ENCODE measurements at regions not wholly inside any gene's neighbourhood (a gene's known extent, or its start where the extent isn't known, plus 50 kb on each side); places are given as distances from the start of the nearest gene placed in this dataset.

DNA sequence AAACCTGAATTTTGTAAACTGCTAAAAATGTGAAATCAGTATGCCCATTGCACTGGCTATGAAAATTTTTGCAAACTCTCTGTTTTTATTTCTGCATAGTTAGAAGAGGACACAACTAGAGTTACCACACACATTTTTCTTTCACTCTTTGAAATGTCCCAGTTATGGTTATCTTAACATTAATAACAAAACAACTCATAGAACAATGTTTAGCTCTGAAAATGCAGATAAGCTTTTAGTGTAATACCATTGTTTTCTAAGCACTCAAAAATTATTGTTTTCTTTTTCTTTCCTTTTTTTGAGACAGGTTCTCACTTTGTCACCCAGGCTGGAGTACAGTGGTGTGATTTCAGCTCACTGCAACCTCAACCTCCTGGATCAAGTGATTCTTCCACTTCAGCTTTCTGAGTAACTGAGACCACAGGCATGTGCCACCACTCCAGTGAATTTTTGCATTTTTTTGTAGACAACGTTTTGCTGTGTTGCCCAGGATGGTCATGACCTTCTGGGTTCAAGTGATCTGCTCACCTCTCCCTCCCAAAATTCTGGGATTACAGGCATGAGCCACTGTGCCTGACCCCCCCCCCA lies 1204.5 kb upstream of the ZEB2 start:
- Histone ChIP-seq H3K36me3 (ENCODE audit: control insufficient read depth, insufficient read depth, low read length) (no peaks in the 10 kb centered on the region), H3K4me1 (ENCODE audit: control insufficient read depth, insufficient read depth, low read length) (no peaks in the 10 kb centered on the region), H3K27ac (ENCODE audit: low read depth, low read length) (no peak overlapping the region), H3K27me3 (ENCODE audit: control insufficient read depth, insufficient read depth, low read length) (no peaks in the 10 kb centered on the region), H3K9ac (ENCODE audit: low read length) (no peak overlapping the region), H3K9me3 (ENCODE audit: control insufficient read depth, insufficient read depth, low read depth, low read length) (0 out of 2 replicates have a peak, but pooled peaks cover 2% of the 10 kb centered on the region), H3K4me3 (ENCODE audit: low read depth, low read length) (no peak overlapping the region)

DNA sequence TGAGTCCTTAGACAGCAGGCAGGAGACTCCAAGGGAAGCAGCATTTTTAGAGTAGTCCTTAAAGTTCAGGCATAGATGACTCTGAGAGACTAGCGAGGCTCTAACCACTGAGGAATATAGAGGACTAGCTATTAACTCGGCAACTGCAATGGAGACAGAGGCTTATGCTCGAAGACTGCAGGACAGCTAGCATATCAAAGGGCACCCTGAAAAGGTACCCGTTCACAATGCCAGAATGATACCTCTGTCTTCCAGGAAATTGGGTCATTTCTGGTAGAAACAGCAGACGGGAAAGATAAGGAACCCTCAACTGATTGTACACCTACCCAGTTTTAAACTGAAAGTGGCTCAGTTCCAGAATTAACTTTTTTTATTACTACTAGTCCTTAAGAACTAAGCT lies 1204.0 kb upstream of the ZEB2 start:
- no peaks in the 10 kb centered on the region for H3K36me3 ChIP-seq (ENCODE audit: control insufficient read depth, insufficient read depth, low read length)
- no peak overlapping the region for H3K4me3 ChIP-seq (ENCODE audit: low read depth, low read length)
- H3K9ac ChIP-seq (ENCODE audit: low read length), result no peak overlapping the region
- no peak overlapping the region for H3K27ac ChIP-seq (ENCODE audit: low read depth, low read length)
- 0 out of 2 replicates have a peak, but pooled peaks cover 2% of the 10 kb centered on the region for H3K9me3 ChIP-seq (ENCODE audit: control insufficient read depth, insufficient read depth, low read depth, low read length)
- no peaks in the 10 kb centered on the region for H3K27me3 ChIP-seq (ENCODE audit: control insufficient read depth, insufficient read depth, low read length)
- no peaks in the 10 kb centered on the region for H3K4me1 ChIP-seq (ENCODE audit: control insufficient read depth, insufficient read depth, low read length)

DNA sequence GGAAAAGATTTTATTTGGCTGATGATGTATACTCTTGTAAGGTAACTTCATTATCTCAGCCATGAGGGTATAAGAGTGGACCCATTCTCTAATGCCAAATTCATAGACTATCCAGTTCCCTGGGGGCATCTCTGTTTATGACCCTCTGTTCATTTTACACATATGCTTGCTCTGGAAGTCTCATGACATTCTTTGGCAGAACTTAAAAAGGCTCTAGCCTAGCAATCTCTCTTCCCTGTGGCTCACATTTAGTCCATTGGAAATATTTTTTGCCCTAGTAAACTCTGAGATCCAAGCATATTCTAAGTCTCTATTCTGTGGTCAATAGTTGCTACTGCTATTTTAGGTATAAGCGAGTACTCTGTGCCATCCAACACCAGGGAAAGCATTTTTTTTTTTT lies 1201.8 kb upstream of the ZEB2 start:
- Histone ChIP-seq H3K9ac (ENCODE audit: low read length) (no peak overlapping the region), H3K4me3 (ENCODE audit: low read depth, low read length) (no peak overlapping the region), H3K27me3 (ENCODE audit: control insufficient read depth, insufficient read depth, low read length) (no peaks in the 10 kb centered on the region), H3K27ac (ENCODE audit: low read depth, low read length) (no peak overlapping the region), H3K9me3 (ENCODE audit: control insufficient read depth, insufficient read depth, low read depth, low read length) (0 out of 2 replicates have a peak, but pooled peaks cover 2% of the 10 kb centered on the region), H3K4me1 (ENCODE audit: control insufficient read depth, insufficient read depth, low read length) (no peaks in the 10 kb centered on the region), H3K36me3 (ENCODE audit: control insufficient read depth, insufficient read depth, low read length) (no peaks in the 10 kb centered on the region)

GRCh38 chr2:145715601-145716000 lies 1195.7 kb upstream of the ZEB2 start:
- Histone ChIP-seq H3K27me3 (ENCODE audit: control insufficient read depth, insufficient read depth, low read length) (no peaks in the 10 kb centered on the region), H3K4me3 (ENCODE audit: low read depth, low read length) (no peak overlapping the region), H3K27ac (ENCODE audit: low read depth, low read length) (no peak overlapping the region), H3K9ac (ENCODE audit: low read length) (no peak overlapping the region), H3K36me3 (ENCODE audit: control insufficient read depth, insufficient read depth, low read length) (no peaks in the 10 kb centered on the region), H3K4me1 (ENCODE audit: control insufficient read depth, insufficient read depth, low read length) (no peaks in the 10 kb centered on the region), H3K9me3 (ENCODE audit: control insufficient read depth, insufficient read depth, low read depth, low read length) (0 out of 2 replicates have a peak, but pooled peaks cover 5% of the 10 kb centered on the region)

DNA sequence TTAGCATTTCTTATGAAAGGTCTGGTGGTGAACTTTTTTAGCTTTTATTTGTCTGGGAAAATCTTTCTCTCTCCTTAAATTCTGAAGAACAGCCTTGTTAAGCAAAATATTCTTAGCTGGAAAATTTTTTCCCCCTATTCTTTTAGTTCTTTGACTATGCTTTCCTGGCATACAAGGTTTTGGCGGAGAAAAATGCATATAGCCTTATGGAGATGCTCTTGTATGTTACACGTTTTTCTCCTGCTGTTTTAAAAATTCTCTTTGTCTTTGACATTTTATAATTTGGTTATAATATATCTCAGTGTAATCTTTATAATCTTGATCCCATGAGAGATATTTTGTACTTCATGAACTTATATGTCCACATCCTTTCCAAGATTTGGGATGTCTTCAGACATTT lies 1190.4 kb upstream of the ZEB2 start:
- H3K36me3 ChIP-seq (ENCODE audit: control insufficient read depth, insufficient read depth, low read length), result no peaks in the 10 kb centered on the region
- no peak overlapping the region for H3K4me3 ChIP-seq (ENCODE audit: low read depth, low read length)
- 0 out of 2 replicates have a peak, but pooled peaks cover 4% of the 10 kb centered on the region for H3K9me3 ChIP-seq (ENCODE audit: control insufficient read depth, insufficient read depth, low read depth, low read length)
- no peak overlapping the region for H3K27ac ChIP-seq (ENCODE audit: low read depth, low read length)
- H3K9ac ChIP-seq (ENCODE audit: low read length), result no peak overlapping the region
- H3K27me3 ChIP-seq (ENCODE audit: control insufficient read depth, insufficient read depth, low read length), result no peaks in the 10 kb centered on the region
- no peaks in the 10 kb centered on the region for H3K4me1 ChIP-seq (ENCODE audit: control insufficient read depth, insufficient read depth, low read length)

DNA sequence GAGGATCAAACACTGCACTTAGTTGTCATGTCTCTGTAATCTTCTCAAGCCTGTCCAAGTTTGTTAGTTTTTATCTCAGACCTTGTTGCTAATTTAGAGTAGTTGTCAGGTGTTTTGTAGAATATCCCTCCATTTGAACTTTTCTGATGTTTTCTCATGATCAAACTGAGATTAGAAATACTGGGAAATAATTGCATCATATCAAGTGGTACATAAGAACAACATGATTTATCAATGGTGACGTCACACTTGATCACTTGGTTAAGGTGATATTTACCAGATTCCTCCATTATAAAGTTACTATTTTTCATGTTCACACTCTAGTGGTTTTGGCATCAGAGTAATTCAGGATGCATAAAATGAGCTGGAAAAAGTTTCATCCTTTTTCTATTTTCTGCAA lies 1182.4 kb upstream of the ZEB2 start:
- no peaks in the 10 kb centered on the region for H3K36me3 ChIP-seq (ENCODE audit: control insufficient read depth, insufficient read depth, low read length)
- H3K4me1 ChIP-seq (ENCODE audit: control insufficient read depth, insufficient read depth, low read length), result no peaks in the 10 kb centered on the region
- no peaks in the 10 kb centered on the region for H3K9me3 ChIP-seq (ENCODE audit: control insufficient read depth, insufficient read depth, low read depth, low read length)
- H3K27ac ChIP-seq (ENCODE audit: low read depth, low read length), result no peak overlapping the region
- no peak overlapping the region for H3K9ac ChIP-seq (ENCODE audit: low read length)
- no peak overlapping the region for H3K4me3 ChIP-seq (ENCODE audit: low read depth, low read length)
- H3K27me3 ChIP-seq (ENCODE audit: control insufficient read depth, insufficient read depth, low read length), result no peaks in the 10 kb centered on the region

- peaks cover 2% of the 10 kb centered on the region; the same call in 1 of the 2 replicates for H3K4me1 ChIP-seq (ENCODE audit: control insufficient read depth, insufficient read depth, low read length)
- H3K27ac ChIP-seq (ENCODE audit: low read depth, low read length), result no peak overlapping the region
- no peaks in the 10 kb centered on the region for H3K9me3 ChIP-seq (ENCODE audit: control insufficient read depth, insufficient read depth, low read depth, low read length)
- no peaks in the 10 kb centered on the region for H3K27me3 ChIP-seq (ENCODE audit: control insufficient read depth, insufficient read depth, low read length)
- no peaks in the 10 kb centered on the region for H3K36me3 ChIP-seq (ENCODE audit: control insufficient read depth, insufficient read depth, low read length)
- H3K4me3 ChIP-seq (ENCODE audit: low read depth, low read length), result no peak overlapping the region
- H3K9ac ChIP-seq (ENCODE audit: low read length), result no peak overlapping the region
These were observed 1173.1 kb upstream of the ZEB2 start for GRCh38 chr2:145692971-145693478.

GRCh38 chr2:145691659-145692058 lies 1171.7 kb upstream of the ZEB2 start:
- Histone ChIP-seq H3K27me3 (ENCODE audit: control insufficient read depth, insufficient read depth, low read length) (no peaks in the 10 kb centered on the region), H3K9me3 (ENCODE audit: control insufficient read depth, insufficient read depth, low read depth, low read length) (no peaks in the 10 kb centered on the region), H3K9ac (ENCODE audit: low read length) (no peak overlapping the region), H3K36me3 (ENCODE audit: control insufficient read depth, insufficient read depth, low read length) (no peaks in the 10 kb centered on the region), H3K4me3 (ENCODE audit: low read depth, low read length) (no peak overlapping the region), H3K27ac (ENCODE audit: low read depth, low read length) (no peak overlapping the region), H3K4me1 (ENCODE audit: control insufficient read depth, insufficient read depth, low read length) (peaks cover 13% of the 10 kb centered on the region)

- Histone ChIP-seq H3K9ac (ENCODE audit: low read length) (no peak overlapping the region), H3K4me1 (ENCODE audit: control insufficient read depth, insufficient read depth, low read length) (peaks cover 13% of the 10 kb centered on the region), H3K27me3 (ENCODE audit: control insufficient read depth, insufficient read depth, low read length) (no peaks in the 10 kb centered on the region), H3K36me3 (ENCODE audit: control insufficient read depth, insufficient read depth, low read length) (no peaks in the 10 kb centered on the region), H3K4me3 (ENCODE audit: low read depth, low read length) (no peak overlapping the region), H3K27ac (ENCODE audit: low read depth, low read length) (no peak overlapping the region), H3K9me3 (ENCODE audit: control insufficient read depth, insufficient read depth, low read depth, low read length) (no peaks in the 10 kb centered on the region)
These were observed 1170.4 kb upstream of the ZEB2 start for GRCh38 chr2:145690183-145690778.

- Histone ChIP-seq H3K9ac (ENCODE audit: low read length) (no peak overlapping the region), H3K4me1 (ENCODE audit: control insufficient read depth, insufficient read depth, low read length) (peaks cover 13% of the 10 kb centered on the region), H3K27me3 (ENCODE audit: control insufficient read depth, insufficient read depth, low read length) (no peaks in the 10 kb centered on the region), H3K36me3 (ENCODE audit: control insufficient read depth, insufficient read depth, low read length) (no peaks in the 10 kb centered on the region), H3K4me3 (ENCODE audit: low read depth, low read length) (no peak overlapping the region), H3K9me3 (ENCODE audit: control insufficient read depth, insufficient read depth, low read depth, low read length) (no peaks in the 10 kb centered on the region), H3K27ac (ENCODE audit: low read depth, low read length) (no peak overlapping the region)
These were observed 1169.4 kb upstream of the ZEB2 start for GRCh38 chr2:145689277-145689676.

DNA sequence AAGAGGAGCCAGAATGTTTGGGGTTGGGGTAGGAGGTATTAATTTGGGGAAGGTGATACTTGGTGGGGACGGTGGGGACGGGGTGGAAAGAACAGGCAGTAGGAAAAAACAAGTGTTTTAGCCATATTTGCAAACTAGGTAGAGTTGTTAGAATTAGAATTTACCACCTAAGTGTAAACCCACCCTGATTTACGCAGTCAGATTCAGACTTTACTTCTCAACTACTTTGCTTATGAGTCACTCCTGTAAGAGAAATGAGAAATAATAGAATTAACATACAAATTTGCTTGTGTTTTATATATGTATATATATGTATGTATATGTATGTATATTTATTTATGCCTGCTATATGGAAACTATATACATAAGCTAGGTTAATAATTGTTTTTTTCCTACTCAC lies 1168.2 kb upstream of the ZEB2 start:
- Histone ChIP-seq H3K9ac (ENCODE audit: low read length) (no peak overlapping the region), H3K27me3 (ENCODE audit: control insufficient read depth, insufficient read depth, low read length) (no peaks in the 10 kb centered on the region), H3K36me3 (ENCODE audit: control insufficient read depth, insufficient read depth, low read length) (no peaks in the 10 kb centered on the region), H3K4me1 (ENCODE audit: control insufficient read depth, insufficient read depth, low read length) (peaks cover 13% of the 10 kb centered on the region), H3K4me3 (ENCODE audit: low read depth, low read length) (no peak overlapping the region), H3K9me3 (ENCODE audit: control insufficient read depth, insufficient read depth, low read depth, low read length) (no peaks in the 10 kb centered on the region), H3K27ac (ENCODE audit: low read depth, low read length) (no peak overlapping the region)

Data from HUES6 (cell line).